Thyroid gland (tissue), 4 donors: ENCODE measurements at regions not wholly inside any gene's neighbourhood (a gene's known extent, or its start where the extent isn't known, plus 50 kb on each side); places are given as distances from the start of the nearest gene placed in this dataset.

Experiments used
- DNase-seq, 2 donors: peaks; one replicate each; pipeline ENCODE4 v3.0.0-alpha.2; 2019
- H3K27ac ChIP-seq, 3 donors: fragments of 200-600 bp; sonication (generic); 1 replicate in 2 of 3; 2 replicates in 1 of 3; pipeline ENCODE4 v1.5.1; 2016 to 2019; ENCODE audit warnings: mild to moderate bottlenecking in 1 of 3, moderate library complexity in 1 of 3
- H3K27me3 ChIP-seq: fragments of 200-600 bp; sonication (generic); one replicate; pipeline ENCODE4 v1.5.1; 2019
- H3K36me3 ChIP-seq, 2 donors: fragments of 200-600 bp; sonication (generic); one replicate each; pipeline ENCODE4 v1.5.1; 2016 to 2019
- H3K4me1 ChIP-seq, 2 donors: fragments of 200-600 bp; sonication (generic); one replicate each; pipeline ENCODE4 v1.5.1; 2017 to 2019
- H3K4me3 ChIP-seq, 3 donors: fragments of 200-600 bp; sonication (generic); replicated peaks in 1 of 3; 1 replicate in 2 of 3; 2 replicates in 1 of 3; pipeline ENCODE4 v1.5.1; 2016; ENCODE audit warnings: mild to moderate bottlenecking in 1 of 3
- H3K9me3 ChIP-seq: fragments of 200-600 bp; sonication (generic); one replicate; pipeline ENCODE4 v1.5.1; 2017
- POLR2A ChIP-seq, 2 donors: fragments of 450-650 bp; IDR thresholded peaks; one replicate each; pipeline ENCODE4 v1.6.1; 2017; ENCODE audit warnings: antibody characterized with exemption in 2 of 2, mild to moderate bottlenecking in 2 of 2, moderate library complexity in 1 of 2
- WGBS, 2 donors: methylation state at CpG; one replicate each; pipeline ENCODE4 v1.1.5; 2017; 5-methylcytosine and 5-hydroxymethylcytosine counted together
- intact Hi-C: fragments of 100-400 bp; cut with DNase I; formaldehyde crosslinking; loops from one replicate; pipeline ENCODE4 v1.15.1; 2023
- TF ChIP-seq, protein P1 (sequence below), 6 experiments: fragments of 200-600 bp in 3 of 6; fragments of 450-650 bp in 3 of 6; sonication (generic) in 3 of 6; IDR thresholded peaks; one replicate each; pipeline ENCODE4 v1.5.1; 2016 to 2019; ENCODE audit warnings: antibody characterized with exemption in 6 of 6, mild to moderate bottlenecking in 2 of 6, inconsistent platforms in 1 of 6, moderate library complexity in 1 of 6

GRCh38 chr6:37556881-37557644 is 57.4 kb upstream of the CCDC167 start:
- 76 to 79% methylated on average over 9 to 15 of the region's 15 CpGs for WGBS, 2 donors
- H3K36me3 ChIP-seq, result no peaks in the 10 kb centered on the region
- intact Hi-C loops, result no loop called here
- no peak for DNase-seq
- no peaks in the 10 kb centered on the region for H3K4me1 ChIP-seq
- H3K27me3 ChIP-seq, result no peaks in the 10 kb centered on the region
- H3K9me3 ChIP-seq, result no peaks in the 10 kb centered on the region
- H3K4me3 ChIP-seq, result no peak overlapping the region
- no peak overlapping the region for H3K27ac ChIP-seq
- no peak for TF ChIP-seq POLR2A (IDR thresholded peaks at IDR 0.05)
- TF ChIP-seq, protein P1, sequence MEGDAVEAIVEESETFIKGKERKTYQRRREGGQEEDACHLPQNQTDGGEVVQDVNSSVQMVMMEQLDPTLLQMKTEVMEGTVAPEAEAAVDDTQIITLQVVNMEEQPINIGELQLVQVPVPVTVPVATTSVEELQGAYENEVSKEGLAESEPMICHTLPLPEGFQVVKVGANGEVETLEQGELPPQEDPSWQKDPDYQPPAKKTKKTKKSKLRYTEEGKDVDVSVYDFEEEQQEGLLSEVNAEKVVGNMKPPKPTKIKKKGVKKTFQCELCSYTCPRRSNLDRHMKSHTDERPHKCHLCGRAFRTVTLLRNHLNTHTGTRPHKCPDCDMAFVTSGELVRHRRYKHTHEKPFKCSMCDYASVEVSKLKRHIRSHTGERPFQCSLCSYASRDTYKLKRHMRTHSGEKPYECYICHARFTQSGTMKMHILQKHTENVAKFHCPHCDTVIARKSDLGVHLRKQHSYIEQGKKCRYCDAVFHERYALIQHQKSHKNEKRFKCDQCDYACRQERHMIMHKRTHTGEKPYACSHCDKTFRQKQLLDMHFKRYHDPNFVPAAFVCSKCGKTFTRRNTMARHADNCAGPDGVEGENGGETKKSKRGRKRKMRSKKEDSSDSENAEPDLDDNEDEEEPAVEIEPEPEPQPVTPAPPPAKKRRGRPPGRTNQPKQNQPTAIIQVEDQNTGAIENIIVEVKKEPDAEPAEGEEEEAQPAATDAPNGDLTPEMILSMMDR (IDR thresholded peaks at IDR 0.05), result no peak

GRCh38 chr6:37555040-37555781 is 55.5 kb upstream of the CCDC167 start:
- Histone ChIP-seq H3K27me3 (no peaks in the 10 kb centered on the region), H3K4me1 (no peaks in the 10 kb centered on the region), H3K4me3 (no peak overlapping the region), H3K27ac (no peak overlapping the region), H3K36me3 (no peaks in the 10 kb centered on the region), H3K9me3 (no peaks in the 10 kb centered on the region)
- intact Hi-C loops, result no loop called here
- no peak for TF ChIP-seq POLR2A (IDR thresholded peaks at IDR 0.05)
- TF ChIP-seq, protein P1 (IDR thresholded peaks at IDR 0.05), result no peak
- 76 to 78% methylated on average over 17 of the region's 17 CpGs for WGBS, 2 donors
- no peak for DNase-seq

GRCh38 chr6:37554480-37554819 is 54.8 kb upstream of the CCDC167 start:
- no peak for DNase-seq
- intact Hi-C loops, result no loop called here
- Histone ChIP-seq H3K27ac (no peak overlapping the region), H3K4me3 (no peak overlapping the region), H3K4me1 (no peaks in the 10 kb centered on the region), H3K9me3 (no peaks in the 10 kb centered on the region), H3K27me3 (no peaks in the 10 kb centered on the region), H3K36me3 (no peaks in the 10 kb centered on the region)
- 64 to 68% methylated on average over 6 of the region's 6 CpGs for whole genome bisulfite sequencing, 2 donors
- TF ChIP-seq, protein P1 (IDR thresholded peaks at IDR 0.05), result no peak
- TF ChIP-seq POLR2A (IDR thresholded peaks at IDR 0.05), result no peak

- no peaks in the 10 kb centered on the region for H3K4me1 ChIP-seq
- no peaks in the 10 kb centered on the region for H3K27me3 ChIP-seq
- DNase-seq, result no peak
- H3K27ac ChIP-seq, result no peak overlapping the region
- TF ChIP-seq, protein P1 (IDR thresholded peaks at IDR 0.05), result no peak
- TF ChIP-seq POLR2A (IDR thresholded peaks at IDR 0.05), result no peak
- intact Hi-C loops, result no loop called here
- no peak overlapping the region for H3K4me3 ChIP-seq
- H3K36me3 ChIP-seq, result no peaks in the 10 kb centered on the region
- no peaks in the 10 kb centered on the region for H3K9me3 ChIP-seq
- WGBS, 2 donors, result 63 to 74% methylated on average over 4 of the region's 4 CpGs
Measured at GRCh38 chr6:37552267-37552666, 52.6 kb upstream of the CCDC167 start.

DNA sequence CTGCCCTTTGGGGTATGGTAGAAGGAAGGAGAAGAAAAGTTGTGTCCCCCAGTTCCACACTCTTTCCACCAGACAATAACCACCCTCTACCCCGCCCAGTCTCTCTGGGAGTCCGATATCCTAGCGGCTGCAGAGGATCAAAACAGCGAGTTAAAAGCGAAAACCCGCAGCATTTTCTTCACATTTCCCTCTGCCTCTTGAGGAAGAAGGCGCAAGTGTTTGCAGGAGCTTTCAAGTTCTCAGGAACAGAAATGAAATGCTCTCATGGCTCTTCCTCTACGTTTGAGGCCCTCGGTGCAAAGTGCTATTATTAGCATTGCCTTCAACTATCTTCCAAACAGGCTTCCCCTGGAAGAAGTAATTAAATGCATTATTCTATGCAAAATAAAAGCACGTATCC is 52.2 kb upstream of the CCDC167 start:
- no peaks in the 10 kb centered on the region for H3K9me3 ChIP-seq
- no peak for TF ChIP-seq POLR2A (IDR thresholded peaks at IDR 0.05)
- TF ChIP-seq, protein P1 (IDR thresholded peaks at IDR 0.05), result no peak
- no peak overlapping the region for H3K27ac ChIP-seq
- intact Hi-C loops, result no loop called here
- no peak for DNase-seq
- H3K36me3 ChIP-seq, result no peaks in the 10 kb centered on the region
- H3K4me3 ChIP-seq, result no peak overlapping the region
- H3K27me3 ChIP-seq, result no peaks in the 10 kb centered on the region
- 61% methylated on average over 10 of the region's 10 CpGs for WGBS, 2 donors
- no peaks in the 10 kb centered on the region for H3K4me1 ChIP-seq
